Epithelial cell of esophagus (primary cell): ENCODE measurements at regions not wholly inside any gene's neighbourhood (a gene's known extent, or its start where the extent isn't known, plus 50 kb on each side); places are given as distances from the start of the nearest gene placed in this dataset.
A peak's percentile ranks its signal among the peaks of the same experiment; 100 is the strongest.

Source experiments
- DNase-seq: peaks from one replicate; pipeline ENCODE4 v3.0.0; 2010; ENCODE audit warnings: low read depth
- H3K4me3 ChIP-seq: 2 replicates; pipeline ENCODE4 v1.5.1; 2011; ENCODE audit warnings: mild to moderate bottlenecking, low read length, control low read depth
- TF ChIP-seq, protein P1 (sequence below): IDR thresholded peaks from 2 replicates; pipeline ENCODE4 v1.5.1; 2011; ENCODE audit warnings: low read depth, mild to moderate bottlenecking, low read length, control low read depth, inconsistent platforms; ENCODE audit not compliant: insufficient read depth; ENCODE audit errors: missing control alignments

DNA sequence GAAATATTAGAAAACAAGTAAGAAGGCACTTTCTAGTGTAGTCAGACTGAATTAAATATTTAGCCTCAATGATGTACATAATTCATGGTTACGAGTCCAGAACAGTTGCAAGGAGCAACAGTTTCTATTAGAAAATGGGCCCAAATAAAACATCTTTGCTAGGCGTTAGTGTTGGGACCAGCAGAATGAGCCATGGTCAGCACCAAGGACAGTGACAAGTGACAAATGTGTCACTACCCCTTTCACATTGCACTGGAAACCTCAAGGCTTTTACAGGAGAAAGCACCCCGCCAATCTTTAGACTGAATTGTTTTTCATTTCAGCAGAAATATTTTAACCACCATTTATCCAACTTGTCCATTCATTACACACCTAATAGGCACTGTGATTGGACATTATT, 301.3 kb upstream of the ADCY2 start:
- no peak overlapping the region for H3K4me3 ChIP-seq
- DNase-seq = peak; percentile 14
- TF ChIP-seq, protein P1, sequence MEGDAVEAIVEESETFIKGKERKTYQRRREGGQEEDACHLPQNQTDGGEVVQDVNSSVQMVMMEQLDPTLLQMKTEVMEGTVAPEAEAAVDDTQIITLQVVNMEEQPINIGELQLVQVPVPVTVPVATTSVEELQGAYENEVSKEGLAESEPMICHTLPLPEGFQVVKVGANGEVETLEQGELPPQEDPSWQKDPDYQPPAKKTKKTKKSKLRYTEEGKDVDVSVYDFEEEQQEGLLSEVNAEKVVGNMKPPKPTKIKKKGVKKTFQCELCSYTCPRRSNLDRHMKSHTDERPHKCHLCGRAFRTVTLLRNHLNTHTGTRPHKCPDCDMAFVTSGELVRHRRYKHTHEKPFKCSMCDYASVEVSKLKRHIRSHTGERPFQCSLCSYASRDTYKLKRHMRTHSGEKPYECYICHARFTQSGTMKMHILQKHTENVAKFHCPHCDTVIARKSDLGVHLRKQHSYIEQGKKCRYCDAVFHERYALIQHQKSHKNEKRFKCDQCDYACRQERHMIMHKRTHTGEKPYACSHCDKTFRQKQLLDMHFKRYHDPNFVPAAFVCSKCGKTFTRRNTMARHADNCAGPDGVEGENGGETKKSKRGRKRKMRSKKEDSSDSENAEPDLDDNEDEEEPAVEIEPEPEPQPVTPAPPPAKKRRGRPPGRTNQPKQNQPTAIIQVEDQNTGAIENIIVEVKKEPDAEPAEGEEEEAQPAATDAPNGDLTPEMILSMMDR = no peak

DNA sequence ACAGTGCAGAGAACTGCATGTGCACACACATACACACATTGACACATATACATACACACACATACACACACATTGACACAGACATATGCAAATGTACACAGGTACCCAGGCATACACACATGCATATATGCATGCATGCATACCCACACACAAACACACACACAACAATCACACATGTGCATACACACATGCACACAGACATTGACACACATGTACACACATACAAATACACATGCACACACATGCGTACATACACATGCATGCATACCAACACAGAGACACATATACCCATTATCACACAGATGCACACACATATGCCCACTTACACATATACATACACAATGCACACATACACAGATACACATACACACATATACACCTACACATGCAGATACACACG, 299.6 kb upstream of the ADCY2 start:
- DNase-seq = no peak
- TF ChIP-seq, protein P1 = no peak
- H3K4me3 ChIP-seq = no peak overlapping the region

DNA sequence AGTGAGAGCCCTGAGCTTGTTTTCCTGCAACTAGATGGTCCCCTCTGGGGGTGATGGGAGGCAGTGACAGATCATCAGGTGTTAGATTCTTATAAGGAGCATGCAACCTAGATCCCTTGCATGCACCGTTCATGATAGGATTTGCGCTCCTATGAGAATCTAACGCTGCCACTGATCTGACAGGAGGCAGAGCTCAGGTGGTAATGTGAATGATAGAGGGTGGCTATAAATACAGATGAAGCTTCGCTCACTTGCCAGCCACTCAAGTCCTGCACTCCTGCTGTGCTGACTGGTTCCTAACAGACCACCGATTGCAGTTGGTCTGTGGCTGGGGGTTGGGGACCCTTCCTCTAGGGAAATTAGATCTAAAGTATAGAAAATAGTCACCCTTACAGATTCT, 290.6 kb upstream of the ADCY2 start:
- no peak overlapping the region for H3K4me3 ChIP-seq
- DNase-seq = no peak
- TF ChIP-seq, protein P1 = no peak

DNA sequence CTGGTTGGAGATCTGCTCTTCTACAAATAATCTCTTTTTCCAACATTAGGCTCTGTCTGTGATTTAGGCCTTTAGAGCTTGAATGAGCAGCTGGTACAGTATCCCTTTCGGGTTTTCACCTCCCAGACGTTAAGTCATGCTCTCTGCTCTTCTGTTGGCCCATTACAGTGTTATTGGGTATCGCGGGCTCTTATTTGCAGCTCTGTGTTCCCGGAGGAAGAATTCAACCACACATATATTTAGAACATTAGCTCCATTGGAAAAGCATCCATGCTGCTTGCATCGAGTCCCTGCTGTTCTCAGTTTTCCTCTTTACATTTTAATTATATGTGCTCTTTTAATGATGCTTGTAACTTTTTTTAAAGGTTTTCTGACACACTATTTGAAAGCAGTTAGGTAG, 278.0 kb upstream of the ADCY2 start:
- no peak for DNase-seq
- TF ChIP-seq, protein P1 = no peak
- no peak overlapping the region for H3K4me3 ChIP-seq

DNA sequence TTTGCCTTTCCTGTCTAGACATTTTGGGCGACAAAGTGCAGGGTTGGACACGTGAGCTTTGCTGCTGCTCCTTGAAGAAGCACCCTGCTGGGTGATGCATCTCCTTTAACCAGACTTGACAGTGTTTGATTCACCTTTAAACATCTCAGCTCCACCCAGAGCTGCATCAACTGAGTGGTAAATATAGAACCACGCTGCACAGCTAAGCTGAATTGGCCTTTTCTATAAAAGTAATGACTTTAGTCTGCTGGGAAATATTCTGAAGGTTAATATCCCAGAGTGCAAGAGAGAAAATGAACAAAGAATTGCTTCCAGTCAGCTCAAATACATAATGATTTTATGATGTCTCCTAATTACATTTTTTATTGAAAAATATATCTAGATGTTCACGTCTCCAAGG, 264.3 kb upstream of the ADCY2 start:
- H3K4me3 ChIP-seq = no peak overlapping the region
- no peak for DNase-seq
- TF ChIP-seq, protein P1 = no peak

DNA sequence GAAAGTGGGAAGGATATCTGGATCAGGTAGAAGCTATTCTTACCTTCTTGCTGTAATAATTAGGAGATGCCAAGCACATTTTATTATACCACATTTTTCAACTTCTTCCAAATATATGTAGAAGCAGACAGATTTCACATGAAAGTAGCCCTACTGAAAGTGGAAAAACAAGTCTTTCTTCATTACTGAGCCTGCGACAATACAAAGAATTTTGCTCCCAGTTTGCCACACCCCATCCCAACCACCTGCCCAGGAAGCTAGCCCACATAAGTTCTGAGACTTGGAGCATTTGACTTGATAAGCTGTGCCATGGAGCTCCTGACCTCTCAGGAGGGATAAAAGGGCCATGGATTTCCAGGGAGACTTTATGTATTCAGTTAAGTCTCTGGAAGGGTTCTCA, 249.1 kb upstream of the ADCY2 start:
- H3K4me3 ChIP-seq = no peak overlapping the region
- DNase-seq = peak; percentile 42
- TF ChIP-seq, protein P1 = no peak

DNA sequence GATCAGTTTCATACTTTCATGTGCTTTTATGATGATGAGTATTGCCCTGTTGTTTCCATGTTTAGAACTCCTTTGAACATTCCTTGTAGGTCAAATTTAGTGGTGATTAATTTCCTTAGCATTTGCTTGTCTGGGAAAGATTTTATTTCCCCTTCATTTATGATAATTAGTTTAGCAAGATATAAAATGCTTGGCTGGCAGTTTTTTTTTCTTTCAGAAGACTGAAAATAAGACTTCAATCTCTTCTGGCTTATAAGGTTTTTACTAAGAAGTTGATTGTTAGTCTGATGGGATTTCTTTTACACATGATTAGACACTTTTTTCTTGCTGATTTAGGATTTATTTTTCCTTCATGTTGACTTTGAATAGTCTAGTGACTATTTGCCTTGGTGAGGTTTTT, 238.9 kb upstream of the ADCY2 start:
- no peak overlapping the region for H3K4me3 ChIP-seq
- no peak for DNase-seq
- TF ChIP-seq, protein P1 = no peak
